ENCODE measurements at regions not wholly inside any gene's neighbourhood (a gene's known extent, or its start where the extent isn't known, plus 50 kb on each side); places are given as distances from the start of the nearest gene placed in this dataset.
A peak's percentile ranks its signal among the peaks of the same experiment; 100 is the strongest.

GRCh38 chr2:120822933-120823332 lies 87.3 kb downstream of the GLI2 start:
- Histone ChIP-seq H3K4me3 (ENCODE audit: low read length) (no peak overlapping the region), H3K9ac (ENCODE audit: low read depth, low read length) (no peak overlapping the region), H3K36me3 (ENCODE audit: insufficient read depth, low read length) (no peaks in the 10 kb centered on the region), H3K4me1 (ENCODE audit: control insufficient read depth, insufficient read depth, low read length) (peaks cover 63% of the 10 kb centered on the region), H3K4me2 (ENCODE audit: low read length) (no peak overlapping the region), H3K27me3 (ENCODE audit: control insufficient read depth, insufficient read depth, low read length) (no peaks in the 10 kb centered on the region), H3K9me3 (replicated peaks; ENCODE audit: low read length) (no peaks in the 10 kb centered on the region)

- Histone ChIP-seq H3K9ac (ENCODE audit: low read depth, low read length) (no peak overlapping the region), H3K4me2 (ENCODE audit: low read length) (no peak overlapping the region), H3K4me1 (ENCODE audit: control insufficient read depth, insufficient read depth, low read length) (peaks cover 57% of the 10 kb centered on the region), H3K36me3 (ENCODE audit: insufficient read depth, low read length) (no peaks in the 10 kb centered on the region), H3K27me3 (ENCODE audit: control insufficient read depth, insufficient read depth, low read length) (no peaks in the 10 kb centered on the region), H3K9me3 (replicated peaks; ENCODE audit: low read length) (no peaks in the 10 kb centered on the region), H3K4me3 (ENCODE audit: low read length) (no peak overlapping the region)
Measured at GRCh38 chr2:120823551-120823950, 87.9 kb downstream of the GLI2 start.

- Histone ChIP-seq H3K4me2 (ENCODE audit: low read length) (no peak overlapping the region), H3K4me1 (ENCODE audit: control insufficient read depth, insufficient read depth, low read length) (peaks cover 52% of the 10 kb centered on the region), H3K9ac (ENCODE audit: low read depth, low read length) (no peak overlapping the region)
Measured at GRCh38 chr2:120824246-120824645, 88.6 kb downstream of the GLI2 start.

GRCh38 chr2:120825370-120826259 lies 89.9 kb downstream of the GLI2 start:
- peaks cover 38% of the 10 kb centered on the region for H3K4me1 ChIP-seq (ENCODE audit: control insufficient read depth, insufficient read depth, low read length)
- no peak overlapping the region for H3K9ac ChIP-seq (ENCODE audit: low read depth, low read length)
- H3K4me3 ChIP-seq (ENCODE audit: low read length), result no peak overlapping the region
- no peaks in the 10 kb centered on the region for H3K9me3 ChIP-seq (replicated peaks; ENCODE audit: low read length)
- peak overlapping the region; percentile 61 for H3K4me2 ChIP-seq (ENCODE audit: low read length)
- H3K36me3 ChIP-seq (ENCODE audit: insufficient read depth, low read length), result no peaks in the 10 kb centered on the region
- H3K27me3 ChIP-seq (ENCODE audit: control insufficient read depth, insufficient read depth, low read length), result no peaks in the 10 kb centered on the region

More at GRCh38 chr2:120824246-120824645, 88.6 kb downstream of the GLI2 start:
- H3K27me3 ChIP-seq (ENCODE audit: control insufficient read depth, insufficient read depth, low read length), result no peaks in the 10 kb centered on the region
- H3K9me3 ChIP-seq (replicated peaks; ENCODE audit: low read length), result no peaks in the 10 kb centered on the region
- H3K4me3 ChIP-seq (ENCODE audit: low read length), result no peak overlapping the region
- no peaks in the 10 kb centered on the region for H3K36me3 ChIP-seq (ENCODE audit: insufficient read depth, low read length)

GRCh38 chr2:120826260-120826648 lies 90.6 kb downstream of the GLI2 start:
- Histone ChIP-seq H3K9me3 (replicated peaks; ENCODE audit: low read length) (no peaks in the 10 kb centered on the region), H3K4me3 (ENCODE audit: low read length) (no peak overlapping the region), H3K9ac (ENCODE audit: low read depth, low read length) (no peak overlapping the region), H3K27me3 (ENCODE audit: control insufficient read depth, insufficient read depth, low read length) (no peaks in the 10 kb centered on the region), H3K36me3 (ENCODE audit: insufficient read depth, low read length) (no peaks in the 10 kb centered on the region), H3K4me1 (ENCODE audit: control insufficient read depth, insufficient read depth, low read length) (peaks cover 32% of the 10 kb centered on the region), H3K4me2 (ENCODE audit: low read length) (peak overlapping the region; percentile 61)

GRCh38 chr2:120826716-120827410 lies 91.2 kb downstream of the GLI2 start:
- Histone ChIP-seq H3K9ac (ENCODE audit: low read depth, low read length) (no peak overlapping the region), H3K27me3 (ENCODE audit: control insufficient read depth, insufficient read depth, low read length) (no peaks in the 10 kb centered on the region), H3K36me3 (ENCODE audit: insufficient read depth, low read length) (no peaks in the 10 kb centered on the region), H3K9me3 (replicated peaks; ENCODE audit: low read length) (no peaks in the 10 kb centered on the region), H3K4me1 (ENCODE audit: control insufficient read depth, insufficient read depth, low read length) (peaks cover 28% of the 10 kb centered on the region), H3K4me2 (ENCODE audit: low read length) (peak overlapping the region; percentile 61), H3K4me3 (ENCODE audit: low read length) (peak overlapping the region; percentile 12)

- H3K9ac ChIP-seq (ENCODE audit: low read depth, low read length), result no peak overlapping the region
Measured at GRCh38 chr2:120828066-120828465, 92.4 kb downstream of the GLI2 start.

GRCh38 chr2:120828829-120829632 lies 93.4 kb downstream of the GLI2 start:
- H3K27me3 ChIP-seq (ENCODE audit: control insufficient read depth, insufficient read depth, low read length), result no peaks in the 10 kb centered on the region
- no peak overlapping the region for H3K4me2 ChIP-seq (ENCODE audit: low read length)
- H3K36me3 ChIP-seq (ENCODE audit: insufficient read depth, low read length), result no peaks in the 10 kb centered on the region
- H3K4me3 ChIP-seq (ENCODE audit: low read length), result no peak overlapping the region
- H3K9ac ChIP-seq (ENCODE audit: low read depth, low read length), result no peak overlapping the region
- no peaks in the 10 kb centered on the region for H3K9me3 ChIP-seq (replicated peaks; ENCODE audit: low read length)
- H3K4me1 ChIP-seq (ENCODE audit: control insufficient read depth, insufficient read depth, low read length), result peaks cover 28% of the 10 kb centered on the region

More at GRCh38 chr2:120828066-120828465, 92.4 kb downstream of the GLI2 start:
- H3K4me3 ChIP-seq (ENCODE audit: low read length), result no peak overlapping the region
- no peaks in the 10 kb centered on the region for H3K9me3 ChIP-seq (replicated peaks; ENCODE audit: low read length)
- H3K36me3 ChIP-seq (ENCODE audit: insufficient read depth, low read length), result no peaks in the 10 kb centered on the region
- H3K4me1 ChIP-seq (ENCODE audit: control insufficient read depth, insufficient read depth, low read length), result peaks cover 28% of the 10 kb centered on the region
- H3K4me2 ChIP-seq (ENCODE audit: low read length), result no peak overlapping the region
- H3K27me3 ChIP-seq (ENCODE audit: control insufficient read depth, insufficient read depth, low read length), result no peaks in the 10 kb centered on the region

GRCh38 chr2:120829633-120830025 lies 94.0 kb downstream of the GLI2 start:
- Histone ChIP-seq H3K27me3 (ENCODE audit: control insufficient read depth, insufficient read depth, low read length) (no peaks in the 10 kb centered on the region), H3K9me3 (replicated peaks; ENCODE audit: low read length) (no peaks in the 10 kb centered on the region), H3K4me2 (ENCODE audit: low read length) (no peak overlapping the region), H3K36me3 (ENCODE audit: insufficient read depth, low read length) (no peaks in the 10 kb centered on the region), H3K9ac (ENCODE audit: low read depth, low read length) (no peak overlapping the region), H3K4me3 (ENCODE audit: low read length) (no peak overlapping the region), H3K4me1 (ENCODE audit: control insufficient read depth, insufficient read depth, low read length) (peaks cover 28% of the 10 kb centered on the region)

GRCh38 chr2:120830096-120830830 lies 94.6 kb downstream of the GLI2 start:
- Histone ChIP-seq H3K4me2 (ENCODE audit: low read length) (no peak overlapping the region), H3K36me3 (ENCODE audit: insufficient read depth, low read length) (no peaks in the 10 kb centered on the region), H3K4me3 (ENCODE audit: low read length) (no peak overlapping the region), H3K4me1 (ENCODE audit: control insufficient read depth, insufficient read depth, low read length) (peaks cover 25% of the 10 kb centered on the region), H3K9me3 (replicated peaks; ENCODE audit: low read length) (no peaks in the 10 kb centered on the region), H3K9ac (ENCODE audit: low read depth, low read length) (no peak overlapping the region), H3K27me3 (ENCODE audit: control insufficient read depth, insufficient read depth, low read length) (no peaks in the 10 kb centered on the region)

- H3K27me3 ChIP-seq (ENCODE audit: control insufficient read depth, insufficient read depth, low read length), result no peaks in the 10 kb centered on the region
- H3K36me3 ChIP-seq (ENCODE audit: insufficient read depth, low read length), result no peaks in the 10 kb centered on the region
- H3K9me3 ChIP-seq (replicated peaks; ENCODE audit: low read length), result no peaks in the 10 kb centered on the region
- H3K4me1 ChIP-seq (ENCODE audit: control insufficient read depth, insufficient read depth, low read length), result peaks cover 17% of the 10 kb centered on the region
- no peak overlapping the region for H3K9ac ChIP-seq (ENCODE audit: low read depth, low read length)
- H3K4me2 ChIP-seq (ENCODE audit: low read length), result no peak overlapping the region
- no peak overlapping the region for H3K4me3 ChIP-seq (ENCODE audit: low read length)
Measured at GRCh38 chr2:120831086-120831485, 95.4 kb downstream of the GLI2 start.

All from skeletal muscle satellite cell (primary cell).